ENCODE measurements at regions not wholly inside any gene's neighbourhood (a gene's known extent, or its start where the extent isn't known, plus 50 kb on each side); places are given as distances from the start of the nearest gene placed in this dataset.

DNA sequence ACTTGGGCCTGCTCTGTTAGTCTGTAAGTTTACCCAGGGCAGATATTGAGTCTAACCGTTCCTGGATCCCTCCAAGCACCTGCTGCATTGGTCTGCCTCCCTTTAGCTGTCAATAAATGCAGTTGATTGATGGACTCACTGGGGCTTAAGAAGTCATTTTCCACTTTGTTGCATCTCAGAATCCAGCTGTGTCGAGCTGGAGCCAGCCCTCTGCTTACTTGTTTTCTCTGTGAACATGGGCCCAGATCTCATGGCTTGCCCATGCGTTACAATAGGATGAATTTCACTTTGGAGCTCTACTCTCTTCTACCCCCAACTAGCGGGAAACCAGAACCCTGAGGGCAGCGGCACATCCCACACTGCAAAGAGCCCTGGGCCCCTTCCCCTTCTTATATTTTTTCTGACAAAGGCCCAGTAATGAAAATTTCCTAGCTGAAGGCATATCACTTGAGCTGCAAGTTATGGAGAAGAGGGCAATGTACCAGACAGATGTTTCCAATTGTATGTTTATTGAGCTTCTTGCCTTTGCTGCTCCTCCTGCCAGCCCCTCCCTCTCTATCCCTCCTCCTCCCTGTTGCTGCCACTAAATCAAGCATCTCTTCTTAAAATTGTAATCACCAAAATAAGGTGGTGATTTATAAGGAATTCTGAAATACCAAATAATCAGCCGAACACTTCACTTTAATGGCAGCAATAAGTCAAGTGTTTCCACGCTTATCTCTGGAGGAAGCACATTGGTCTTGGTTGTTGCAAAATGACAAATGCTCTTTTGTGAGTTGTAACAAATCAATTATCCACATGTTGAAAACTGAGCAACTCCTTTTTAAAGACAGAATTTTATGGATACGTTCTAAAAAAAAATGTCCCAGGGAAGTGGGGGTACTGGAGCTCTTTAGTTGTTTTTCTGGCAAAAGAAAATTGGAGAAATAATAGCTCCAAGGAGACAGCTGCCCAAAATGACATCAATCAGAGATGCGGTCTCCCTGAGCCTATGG is 212.3 kb upstream of the ZBED5 start:
- peaks cover 57% of the 10 kb centered on the region for H3K27me3 Mint-ChIP-seq (ENCODE audit: unreplicated experiment)
- no peaks in the 10 kb centered on the region for H3K4me1 Mint-ChIP-seq (ENCODE audit: unreplicated experiment)
- no peaks in the 10 kb centered on the region for H3K9me3 Mint-ChIP-seq (ENCODE audit: unreplicated experiment)
- no peaks in the 10 kb centered on the region for H3K36me3 Mint-ChIP-seq (ENCODE audit: unreplicated experiment)
- DNase-seq (ENCODE audit: extremely low spot score, unreplicated experiment) = no peak
- TF ChIP-seq, protein P1, sequence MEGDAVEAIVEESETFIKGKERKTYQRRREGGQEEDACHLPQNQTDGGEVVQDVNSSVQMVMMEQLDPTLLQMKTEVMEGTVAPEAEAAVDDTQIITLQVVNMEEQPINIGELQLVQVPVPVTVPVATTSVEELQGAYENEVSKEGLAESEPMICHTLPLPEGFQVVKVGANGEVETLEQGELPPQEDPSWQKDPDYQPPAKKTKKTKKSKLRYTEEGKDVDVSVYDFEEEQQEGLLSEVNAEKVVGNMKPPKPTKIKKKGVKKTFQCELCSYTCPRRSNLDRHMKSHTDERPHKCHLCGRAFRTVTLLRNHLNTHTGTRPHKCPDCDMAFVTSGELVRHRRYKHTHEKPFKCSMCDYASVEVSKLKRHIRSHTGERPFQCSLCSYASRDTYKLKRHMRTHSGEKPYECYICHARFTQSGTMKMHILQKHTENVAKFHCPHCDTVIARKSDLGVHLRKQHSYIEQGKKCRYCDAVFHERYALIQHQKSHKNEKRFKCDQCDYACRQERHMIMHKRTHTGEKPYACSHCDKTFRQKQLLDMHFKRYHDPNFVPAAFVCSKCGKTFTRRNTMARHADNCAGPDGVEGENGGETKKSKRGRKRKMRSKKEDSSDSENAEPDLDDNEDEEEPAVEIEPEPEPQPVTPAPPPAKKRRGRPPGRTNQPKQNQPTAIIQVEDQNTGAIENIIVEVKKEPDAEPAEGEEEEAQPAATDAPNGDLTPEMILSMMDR (IDR thresholded peaks at IDR 0.05) = no peak
- H3K27ac Mint-ChIP-seq (ENCODE audit: unreplicated experiment) = no peak overlapping the region
- H3K4me3 Mint-ChIP-seq (ENCODE audit: unreplicated experiment) = no peak overlapping the region

DNA sequence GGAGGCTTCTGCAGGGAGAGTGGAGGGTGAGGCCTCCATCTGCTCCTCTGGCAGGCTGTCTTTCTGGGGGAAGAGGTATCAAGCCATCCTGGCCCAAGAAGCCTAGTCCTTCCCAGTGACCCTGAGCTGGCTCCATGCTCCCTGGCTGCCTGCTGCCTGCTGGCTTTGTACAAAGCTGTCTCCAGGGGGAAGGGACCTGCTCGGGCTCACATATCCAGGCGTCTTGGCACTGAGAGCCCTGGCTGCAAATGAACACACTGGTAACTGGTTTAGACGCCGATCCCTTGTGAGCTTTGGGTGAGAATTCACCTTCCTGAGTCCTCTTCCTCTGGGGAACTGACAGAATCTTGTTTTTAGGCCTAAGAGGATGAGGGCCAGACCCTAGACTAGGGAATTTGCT is 210.3 kb upstream of the ZBED5 start:
- no peaks in the 10 kb centered on the region for H3K9me3 Mint-ChIP-seq (ENCODE audit: unreplicated experiment)
- peaks cover 54% of the 10 kb centered on the region for H3K27me3 Mint-ChIP-seq (ENCODE audit: unreplicated experiment)
- no peak overlapping the region for H3K27ac Mint-ChIP-seq (ENCODE audit: unreplicated experiment)
- no peak for DNase-seq (ENCODE audit: extremely low spot score, unreplicated experiment)
- TF ChIP-seq, protein P1 (IDR thresholded peaks at IDR 0.05) = no peak
- H3K36me3 Mint-ChIP-seq (ENCODE audit: unreplicated experiment) = no peaks in the 10 kb centered on the region
- H3K4me3 Mint-ChIP-seq (ENCODE audit: unreplicated experiment) = no peak overlapping the region
- H3K4me1 Mint-ChIP-seq (ENCODE audit: unreplicated experiment) = no peaks in the 10 kb centered on the region

DNA sequence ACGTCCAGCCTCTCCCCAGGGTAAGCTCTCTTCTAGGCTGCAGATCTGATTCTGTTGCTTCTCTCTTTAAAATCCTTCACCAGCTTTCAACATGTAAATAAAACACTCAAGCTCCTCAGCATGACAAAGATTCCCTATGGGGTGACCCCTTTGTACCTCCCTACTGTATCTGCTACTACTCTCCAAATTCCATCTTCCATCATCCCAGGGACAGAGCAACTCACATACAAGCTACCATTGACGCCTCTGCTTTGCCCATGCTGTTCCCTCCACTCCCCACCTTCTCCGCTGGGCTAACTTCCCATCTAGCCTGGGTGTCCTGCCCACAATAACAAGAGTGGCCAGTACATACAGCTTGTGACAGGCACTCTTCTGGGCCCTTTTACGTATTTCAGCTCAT is 207.5 kb upstream of the ZBED5 start:
- Mint-ChIP-seq H3K9me3 (ENCODE audit: unreplicated experiment) (no peaks in the 10 kb centered on the region), H3K27me3 (ENCODE audit: unreplicated experiment) (peaks cover 42% of the 10 kb centered on the region), H3K36me3 (ENCODE audit: unreplicated experiment) (no peaks in the 10 kb centered on the region), H3K27ac (ENCODE audit: unreplicated experiment) (no peak overlapping the region), H3K4me3 (ENCODE audit: unreplicated experiment) (no peak overlapping the region), H3K4me1 (ENCODE audit: unreplicated experiment) (no peaks in the 10 kb centered on the region)
- TF ChIP-seq, protein P1 (IDR thresholded peaks at IDR 0.05) = no peak
- no peak for DNase-seq (ENCODE audit: extremely low spot score, unreplicated experiment)

DNA sequence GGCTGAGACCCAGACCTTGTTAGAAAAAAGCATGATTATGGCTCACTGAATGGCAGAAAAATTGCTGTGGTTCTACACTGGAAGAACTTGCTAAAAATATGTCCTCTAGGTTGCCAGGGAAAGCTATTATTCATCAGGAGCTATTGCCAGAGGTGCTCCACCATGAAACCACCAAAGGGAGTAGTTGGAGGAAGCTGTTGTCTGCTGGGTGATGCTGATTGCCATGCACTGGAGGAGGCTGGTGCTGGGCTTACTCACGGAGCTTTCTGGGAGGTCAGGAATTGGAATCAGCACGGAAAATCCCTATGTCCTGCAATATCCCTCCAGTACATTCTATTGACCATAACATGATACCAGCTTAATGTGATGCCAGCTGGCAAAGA is 199.6 kb upstream of the ZBED5 start:
- no peak for DNase-seq (ENCODE audit: extremely low spot score, unreplicated experiment)
- H3K4me3 Mint-ChIP-seq (ENCODE audit: unreplicated experiment) = no peak overlapping the region
- H3K27me3 Mint-ChIP-seq (ENCODE audit: unreplicated experiment) = peaks cover 34% of the 10 kb centered on the region
- H3K4me1 Mint-ChIP-seq (ENCODE audit: unreplicated experiment) = no peaks in the 10 kb centered on the region
- H3K9me3 Mint-ChIP-seq (ENCODE audit: unreplicated experiment) = peaks cover 32% of the 10 kb centered on the region
- peaks cover 9% of the 10 kb centered on the region for H3K36me3 Mint-ChIP-seq (ENCODE audit: unreplicated experiment)
- no peak overlapping the region for H3K27ac Mint-ChIP-seq (ENCODE audit: unreplicated experiment)
- TF ChIP-seq, protein P1 (IDR thresholded peaks at IDR 0.05) = no peak

DNA sequence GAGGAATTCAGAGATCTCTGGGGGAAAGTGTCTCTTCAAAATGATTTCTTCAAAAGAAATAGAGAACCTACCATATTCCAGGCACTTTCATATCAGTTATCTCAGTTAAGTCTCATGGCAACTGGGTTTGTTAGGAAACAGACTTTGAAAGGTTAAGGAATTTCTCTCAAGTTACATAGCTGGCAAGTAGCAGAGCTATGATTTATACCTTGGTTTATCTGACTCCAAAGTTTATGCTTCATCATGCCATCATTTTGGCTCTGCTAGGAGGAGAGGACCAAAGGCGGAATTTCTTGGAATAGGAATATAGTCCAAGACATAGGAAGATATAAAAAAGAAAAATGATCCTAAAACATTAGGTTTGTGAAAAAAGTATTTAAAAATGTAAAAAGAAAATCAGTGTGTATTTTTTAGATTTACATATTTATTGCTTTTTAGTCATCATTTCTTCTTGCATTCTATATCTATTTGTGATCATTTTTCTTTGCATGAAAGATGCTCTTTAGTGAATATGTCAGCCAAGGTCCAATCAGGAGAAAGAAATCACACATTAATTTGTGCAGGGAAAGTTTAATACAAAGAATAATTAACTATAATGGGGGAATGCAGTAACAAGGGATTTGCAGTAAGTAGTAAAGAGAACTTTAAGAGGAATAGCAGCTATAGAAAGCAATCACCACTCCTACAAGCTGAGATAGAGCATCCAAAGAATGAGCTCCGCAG is 199.1 kb upstream of the ZBED5 start:
- no peak for DNase-seq (ENCODE audit: extremely low spot score, unreplicated experiment)
- H3K4me1 Mint-ChIP-seq (ENCODE audit: unreplicated experiment) = no peaks in the 10 kb centered on the region
- TF ChIP-seq, protein P1 (IDR thresholded peaks at IDR 0.05) = no peak

More for the DNA sequence above, 199.1 kb upstream of the ZBED5 start:
- H3K36me3 Mint-ChIP-seq (ENCODE audit: unreplicated experiment) = peaks cover 9% of the 10 kb centered on the region
- no peak overlapping the region for H3K27ac Mint-ChIP-seq (ENCODE audit: unreplicated experiment)
- peaks cover 36% of the 10 kb centered on the region for H3K9me3 Mint-ChIP-seq (ENCODE audit: unreplicated experiment)
- peaks cover 36% of the 10 kb centered on the region for H3K27me3 Mint-ChIP-seq (ENCODE audit: unreplicated experiment)
- H3K4me3 Mint-ChIP-seq (ENCODE audit: unreplicated experiment) = no peak overlapping the region

All from osteocyte (in vitro differentiated cells).